ENCODE measurements at regions not wholly inside any gene's neighbourhood (a gene's known extent, or its start where the extent isn't known, plus 50 kb on each side); places are given as distances from the start of the nearest gene placed in this dataset.

DNA sequence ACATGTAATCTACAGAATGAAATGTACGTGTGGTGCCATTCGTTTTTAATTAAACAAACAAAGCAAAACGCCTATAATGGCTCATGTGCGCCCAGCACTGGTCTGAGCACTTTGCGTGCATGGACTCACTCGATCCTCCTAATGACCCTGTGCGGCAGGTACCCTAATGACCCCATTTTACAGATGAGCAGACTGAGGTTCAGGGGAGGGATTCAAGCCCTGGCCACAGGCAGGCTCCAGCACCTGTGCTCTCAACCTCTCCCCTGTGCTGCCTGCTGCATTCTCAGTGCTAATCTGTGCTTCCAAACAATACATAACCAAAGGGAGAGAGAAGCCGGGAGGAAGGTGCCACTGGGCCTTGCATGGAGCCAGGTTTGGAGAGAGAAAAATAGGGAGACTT lies 124.2 kb upstream of the ZBTB40 start:
- TF ChIP-seq YY1 (IDR thresholded peaks at IDR 0.05; ENCODE audit: low read depth) (no peak), RAD21 (IDR thresholded peaks at IDR 0.05; ENCODE audit: low read depth) (no peak)

All from Ishikawa (cell line).